DND-41 (cell line): ENCODE measurements at regions not wholly inside any gene's neighbourhood (a gene's known extent, or its start where the extent isn't known, plus 50 kb on each side); places are given as distances from the start of the nearest gene placed in this dataset.

ENCODE experiments used
- EZH2 ChIP-seq: IDR thresholded peaks from 3 replicates; pipeline ENCODE4 v1.6.1; 2012; ENCODE audit warnings: borderline replicate concordance, low read depth, mild to moderate bottlenecking, moderate library complexity, low read length, inconsistent platforms; ENCODE audit not compliant: severe bottlenecking
- TF ChIP-seq, protein P1 (sequence below): IDR thresholded peaks from 2 replicates; pipeline ENCODE4 v1.5.1; 2012; ENCODE audit warnings: borderline replicate concordance, low read length, moderate library complexity, mild to moderate bottlenecking; ENCODE audit not compliant: poor library complexity, severe bottlenecking; ENCODE audit errors: extremely low read depth

DNA sequence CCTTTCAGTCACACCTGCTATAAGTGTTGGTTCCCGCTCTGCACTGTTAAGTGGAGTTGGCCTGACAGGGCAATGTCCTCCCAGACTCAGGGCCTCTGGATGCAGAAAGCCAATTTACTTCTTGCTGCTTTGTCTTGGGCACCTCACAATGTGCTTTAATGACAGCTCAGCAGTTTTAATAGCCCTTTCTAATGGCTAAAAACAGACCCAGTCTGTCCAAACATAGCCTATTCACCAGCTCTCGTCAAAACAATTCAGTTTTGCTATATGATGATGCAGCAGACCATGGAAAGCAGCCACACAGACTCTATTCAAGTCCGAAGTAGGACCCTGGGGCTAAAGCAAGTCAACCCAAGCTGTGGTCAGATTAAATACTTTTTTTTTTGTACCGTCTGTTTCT, 529.1 kb upstream of the SEMA6A start:
- TF ChIP-seq EZH2: no peak
- TF ChIP-seq, protein P1, sequence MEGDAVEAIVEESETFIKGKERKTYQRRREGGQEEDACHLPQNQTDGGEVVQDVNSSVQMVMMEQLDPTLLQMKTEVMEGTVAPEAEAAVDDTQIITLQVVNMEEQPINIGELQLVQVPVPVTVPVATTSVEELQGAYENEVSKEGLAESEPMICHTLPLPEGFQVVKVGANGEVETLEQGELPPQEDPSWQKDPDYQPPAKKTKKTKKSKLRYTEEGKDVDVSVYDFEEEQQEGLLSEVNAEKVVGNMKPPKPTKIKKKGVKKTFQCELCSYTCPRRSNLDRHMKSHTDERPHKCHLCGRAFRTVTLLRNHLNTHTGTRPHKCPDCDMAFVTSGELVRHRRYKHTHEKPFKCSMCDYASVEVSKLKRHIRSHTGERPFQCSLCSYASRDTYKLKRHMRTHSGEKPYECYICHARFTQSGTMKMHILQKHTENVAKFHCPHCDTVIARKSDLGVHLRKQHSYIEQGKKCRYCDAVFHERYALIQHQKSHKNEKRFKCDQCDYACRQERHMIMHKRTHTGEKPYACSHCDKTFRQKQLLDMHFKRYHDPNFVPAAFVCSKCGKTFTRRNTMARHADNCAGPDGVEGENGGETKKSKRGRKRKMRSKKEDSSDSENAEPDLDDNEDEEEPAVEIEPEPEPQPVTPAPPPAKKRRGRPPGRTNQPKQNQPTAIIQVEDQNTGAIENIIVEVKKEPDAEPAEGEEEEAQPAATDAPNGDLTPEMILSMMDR: no peak
